SK-N-SH treated with all-trans-retinoic acid at 6 μM for 48 hours (cell line): ENCODE measurements at regions not wholly inside any gene's neighbourhood (a gene's known extent, or its start where the extent isn't known, plus 50 kb on each side); places are given as distances from the start of the nearest gene placed in this dataset.

Experiments used
- CREB5 ChIP-seq: fragments of 250-450 bp; sonication (Bioruptor Pico); IDR thresholded peaks from 2 replicates; pipeline ENCODE4 v1.5.1; 2020; ENCODE audit warnings: low read depth, mild to moderate bottlenecking, moderate library complexity
- CSRNP3 ChIP-seq: fragments of 250-450 bp; sonication (Bioruptor Pico); IDR thresholded peaks from 2 replicates; pipeline ENCODE4 v1.5.1; 2021; ENCODE audit warnings: mild to moderate bottlenecking, moderate library complexity
- TOX ChIP-seq: fragments of 250-450 bp; sonication (Bioruptor Pico); IDR thresholded peaks from 2 replicates; pipeline ENCODE4 v1.8.0; 2021; ENCODE audit warnings: mild to moderate bottlenecking, moderate library complexity, borderline replicate concordance
- ZFP3 ChIP-seq: fragments of 250-450 bp; sonication (Bioruptor Pico); IDR thresholded peaks from 2 replicates; pipeline ENCODE4 v1.5.0; 2020; ENCODE audit warnings: mild to moderate bottlenecking, moderate library complexity
- ZNF70 ChIP-seq: fragments of 450-650 bp; formaldehyde crosslinking; IDR thresholded peaks from 2 replicates; pipeline ENCODE4 v1.5.0; 2020; ENCODE audit warnings: mild to moderate bottlenecking, moderate library complexity

GRCh38 chr4:120293341-120293740 lies 226.7 kb upstream of the MAD2L1 start:
- no peak for TF ChIP-seq TOX (CRISPR knock-in tag)
- TF ChIP-seq ZFP3 (CRISPR knock-in tag): no peak
- no peak for TF ChIP-seq ZNF70
- no peak for TF ChIP-seq CSRNP3 (CRISPR knock-in tag)
- TF ChIP-seq CREB5 (CRISPR knock-in tag): no peak
